HG03558 (cell line): ENCODE measurements at regions not wholly inside any gene's neighbourhood (a gene's known extent, or its start where the extent isn't known, plus 50 kb on each side); places are given as distances from the start of the nearest gene placed in this dataset.
A peak's percentile ranks its signal among the peaks of the same experiment; 100 is the strongest.

Source experiments
- ATAC-seq: cut with Tn5 transposase; IDR thresholded peaks from one replicate; pipeline ENCODE4 v1.9.1; 2021; ENCODE audit warnings: moderate number of reproducible peaks; ENCODE audit not compliant: unreplicated experiment; ENCODE audit errors: extremely low read depth

DNA sequence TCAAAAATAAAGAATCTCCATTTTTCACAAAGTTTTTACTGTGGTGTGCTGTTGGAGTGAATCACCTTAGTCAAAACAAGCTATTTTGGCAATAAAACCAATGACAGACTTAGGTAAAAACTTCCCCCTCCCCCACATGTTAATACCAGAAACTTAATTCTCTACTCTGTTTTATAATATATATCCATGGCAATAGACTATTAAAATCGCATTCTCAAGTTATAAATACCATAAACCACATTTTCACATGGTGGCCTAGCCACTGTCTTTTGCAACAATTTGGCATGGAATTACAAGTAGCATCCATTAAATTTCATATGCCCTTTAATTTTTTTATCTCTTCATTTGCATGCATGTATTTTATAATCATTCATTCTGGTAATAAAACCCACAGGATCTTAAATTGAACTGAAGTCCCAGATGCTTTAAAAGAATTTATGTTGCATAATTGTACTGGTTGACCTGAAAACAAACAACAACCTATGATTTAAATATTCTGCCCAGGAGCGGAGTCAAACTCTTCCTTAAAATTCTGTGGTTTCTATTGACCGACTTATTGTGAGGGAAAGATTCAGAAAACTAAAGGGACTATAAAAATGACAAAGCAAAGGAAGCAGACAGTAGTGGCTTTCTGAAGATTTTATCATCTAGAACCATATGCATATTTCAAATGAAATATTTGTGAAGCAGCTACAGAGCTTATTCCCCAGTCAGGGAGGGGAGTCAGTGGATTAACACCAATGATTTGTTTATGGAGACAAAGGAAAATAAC, 229.0 kb upstream of the TBL1XR1 start:
- ATAC-seq, result no peak

GRCh38 chr3:177426878-177427495, 229.7 kb upstream of the TBL1XR1 start:
- peak; percentile 99 for ATAC-seq

- ATAC-seq, result no peak
Measured at GRCh38 chr3:177427540-177427939, 230.3 kb upstream of the TBL1XR1 start.

GRCh38 chr3:177429079-177429478, 231.8 kb upstream of the TBL1XR1 start:
- ATAC-seq, result no peak

DNA sequence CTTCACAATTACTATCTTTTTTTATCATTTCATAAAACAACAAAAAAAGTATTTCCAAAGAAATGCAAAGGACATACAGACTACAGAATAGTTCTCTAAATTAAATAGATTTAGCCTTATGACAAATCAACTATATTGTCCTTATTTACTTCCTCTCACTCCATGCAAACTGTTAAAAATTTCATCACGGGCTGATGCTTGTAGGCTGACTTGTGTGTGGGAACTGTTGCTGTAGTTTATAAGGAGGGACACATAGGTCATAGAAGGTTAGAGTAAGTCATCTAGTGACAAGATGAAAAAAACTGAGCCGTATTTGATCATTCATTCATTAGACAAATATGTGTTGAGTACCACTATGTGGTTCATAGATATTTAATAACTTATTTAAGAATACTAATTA, 232.5 kb upstream of the TBL1XR1 start:
- no peak for ATAC-seq

GRCh38 chr3:177430653-177431052, 233.4 kb upstream of the TBL1XR1 start:
- ATAC-seq, result no peak

DNA sequence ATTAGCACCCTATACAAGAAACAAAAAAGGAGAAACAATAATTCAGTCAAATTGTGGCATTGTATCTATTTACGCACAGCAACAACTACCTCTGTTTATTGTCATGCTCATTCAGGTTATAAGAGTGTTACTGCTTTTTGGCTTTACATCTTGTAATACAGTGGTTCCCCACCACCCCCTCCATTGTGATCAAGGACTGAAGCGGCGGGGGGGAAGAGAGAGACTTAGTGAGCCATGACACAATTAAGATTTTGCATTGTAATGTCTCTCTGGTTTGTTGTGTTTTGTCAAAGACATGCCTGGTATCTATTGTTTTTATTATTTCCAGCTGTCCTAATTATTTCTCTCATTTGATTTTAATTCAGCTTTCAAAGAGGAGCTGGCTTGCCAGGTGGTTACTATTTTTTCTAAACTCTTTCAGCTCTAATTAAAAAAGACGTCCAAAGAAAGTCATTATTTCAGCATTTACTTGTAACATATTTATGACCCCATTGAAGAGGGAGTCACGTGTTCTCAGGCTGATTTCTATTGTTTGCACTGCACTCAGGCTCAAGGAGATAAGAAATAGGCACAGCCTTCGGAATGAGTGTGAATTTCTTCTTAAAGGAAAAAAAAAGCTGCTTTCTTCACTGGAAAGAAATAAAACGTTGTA, 234.4 kb upstream of the TBL1XR1 start:
- no peak for ATAC-seq

- ATAC-seq, result no peak
Measured at GRCh38 chr3:177435301-177435700, 238.0 kb upstream of the TBL1XR1 start.

DNA sequence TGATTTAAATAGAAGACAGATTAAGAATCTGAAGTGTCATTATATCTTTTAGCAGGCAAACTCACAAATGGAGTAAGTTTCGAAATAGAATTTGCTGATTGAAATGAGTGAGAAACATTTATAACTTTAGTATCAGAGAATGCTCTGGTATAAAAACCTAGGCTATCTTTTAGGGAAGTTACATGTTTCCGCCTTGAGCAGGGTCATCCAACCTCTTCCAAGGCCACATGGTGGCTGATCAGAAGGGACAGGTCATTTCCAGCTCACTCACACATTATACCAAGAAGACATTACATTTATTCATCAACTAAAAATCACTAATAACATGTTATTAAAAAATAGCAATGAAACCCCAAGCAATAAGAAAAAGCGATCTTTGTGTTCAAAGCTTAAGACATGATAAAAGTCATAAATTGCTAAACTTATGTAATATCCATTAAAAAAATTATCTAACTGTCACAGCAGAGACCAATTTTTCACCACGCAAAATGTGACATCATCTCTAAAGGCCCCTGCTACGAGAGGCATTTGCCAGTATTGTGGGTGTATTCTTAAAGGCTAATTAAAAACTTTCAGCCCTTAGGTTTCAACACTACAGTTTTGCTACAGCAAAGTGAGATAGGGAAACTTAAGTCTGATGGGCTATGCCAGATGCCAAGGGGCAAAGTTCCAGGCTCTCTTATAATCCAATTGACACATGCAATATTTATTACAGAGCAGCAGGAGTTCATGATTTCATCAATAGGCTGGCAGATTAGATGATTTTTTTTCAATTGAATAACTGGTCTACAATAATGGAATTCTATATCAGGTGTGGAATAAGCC, 240.4 kb upstream of the TBL1XR1 start:
- ATAC-seq, result no peak

GRCh38 chr3:177438596-177439220, 241.4 kb upstream of the TBL1XR1 start:
- no peak for ATAC-seq

GRCh38 chr3:177439694-177440269, 242.5 kb upstream of the TBL1XR1 start:
- no peak for ATAC-seq

DNA sequence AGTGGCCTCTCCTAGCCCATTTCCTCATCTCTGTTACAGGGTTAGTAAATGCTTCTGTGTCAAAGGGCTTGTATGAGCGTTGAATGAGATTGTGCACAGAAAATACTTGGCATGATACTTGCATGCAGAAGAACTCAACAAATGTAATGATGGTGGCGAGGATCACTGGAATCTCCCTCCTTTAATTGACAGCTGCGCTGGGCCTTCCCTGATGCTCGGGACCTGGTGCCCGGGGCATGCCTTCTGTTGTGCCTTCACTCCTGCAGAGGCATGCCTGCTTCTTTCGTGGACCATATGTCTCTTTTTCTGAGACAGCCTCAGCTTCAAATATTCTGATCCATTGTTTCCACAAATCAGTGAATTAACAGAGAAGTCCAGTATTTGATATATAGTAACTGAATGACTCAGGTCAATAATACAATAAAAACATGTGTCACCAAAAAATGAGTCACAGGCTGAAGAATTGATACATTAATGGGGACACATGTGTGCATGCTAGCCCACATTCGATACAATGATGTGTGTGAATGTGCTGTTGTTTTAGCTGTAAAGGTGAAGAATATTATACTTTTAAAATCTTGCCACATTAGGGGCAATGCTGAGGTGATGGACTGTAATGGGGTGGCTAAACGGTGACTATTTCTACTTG, 243.3 kb upstream of the TBL1XR1 start:
- ATAC-seq, result no peak

- ATAC-seq, result no peak
Measured at GRCh38 chr3:177441276-177441812, 244.1 kb upstream of the TBL1XR1 start.

DNA sequence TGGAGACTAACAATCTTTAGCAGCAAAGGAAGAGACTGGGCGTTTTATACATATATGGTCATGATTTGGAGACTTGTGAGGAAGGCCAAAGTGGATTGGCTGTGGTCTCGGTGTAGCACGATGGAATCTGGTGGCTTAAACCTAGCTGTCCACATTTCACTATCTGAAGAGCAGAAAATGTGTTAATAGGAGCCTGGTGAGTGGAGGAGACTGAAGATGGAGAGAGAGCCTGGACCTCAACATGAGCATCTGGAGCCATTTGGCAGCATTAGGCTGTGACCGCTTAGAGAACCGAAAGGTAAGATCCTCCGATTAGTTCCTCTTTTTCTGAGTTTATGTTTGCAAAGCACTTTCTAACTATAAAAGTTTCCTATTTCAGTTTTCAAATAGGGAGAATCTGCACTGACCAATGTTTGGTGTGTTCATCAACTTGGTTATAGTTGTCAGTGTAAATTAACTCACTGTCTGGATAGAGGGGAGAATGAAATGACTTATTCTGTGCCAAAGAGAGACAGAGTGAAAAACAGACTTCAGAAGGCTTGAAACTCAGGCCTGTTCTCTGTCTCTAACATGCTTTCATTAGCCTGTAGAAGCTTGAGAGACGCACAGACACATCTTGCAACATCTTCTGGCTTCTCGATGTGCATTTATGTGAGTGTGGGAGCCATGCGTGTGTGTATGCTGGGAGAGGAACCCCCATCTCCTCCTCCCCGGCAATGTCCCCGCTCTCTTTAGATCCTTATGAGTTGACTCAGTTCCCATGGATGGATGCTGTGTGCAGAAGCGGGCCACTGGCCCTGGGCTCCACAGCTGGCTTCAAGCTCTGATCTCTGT, 244.7 kb upstream of the TBL1XR1 start:
- ATAC-seq, result peak; percentile 98

DNA sequence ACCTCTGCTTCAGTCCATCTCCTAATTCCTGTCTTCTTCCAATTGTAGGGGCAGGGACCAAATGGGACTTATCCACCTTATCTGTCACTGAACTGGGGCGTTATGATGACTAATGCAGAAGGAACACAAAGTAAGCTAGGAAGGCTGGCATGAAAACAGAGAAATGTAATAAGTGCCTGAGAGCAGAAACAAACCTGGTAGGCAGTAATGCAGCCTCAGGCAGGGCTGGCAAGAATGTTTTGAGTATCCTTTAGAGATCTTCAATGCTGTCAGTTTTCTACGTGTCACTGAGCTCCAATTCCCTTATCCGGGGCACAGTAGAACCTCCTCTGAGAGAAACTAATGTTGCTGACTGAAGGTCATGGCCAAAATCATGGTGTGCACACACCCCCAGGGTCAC, 246.2 kb upstream of the TBL1XR1 start:
- no peak for ATAC-seq

GRCh38 chr3:177444696-177445095, 247.4 kb upstream of the TBL1XR1 start:
- ATAC-seq, result no peak

DNA sequence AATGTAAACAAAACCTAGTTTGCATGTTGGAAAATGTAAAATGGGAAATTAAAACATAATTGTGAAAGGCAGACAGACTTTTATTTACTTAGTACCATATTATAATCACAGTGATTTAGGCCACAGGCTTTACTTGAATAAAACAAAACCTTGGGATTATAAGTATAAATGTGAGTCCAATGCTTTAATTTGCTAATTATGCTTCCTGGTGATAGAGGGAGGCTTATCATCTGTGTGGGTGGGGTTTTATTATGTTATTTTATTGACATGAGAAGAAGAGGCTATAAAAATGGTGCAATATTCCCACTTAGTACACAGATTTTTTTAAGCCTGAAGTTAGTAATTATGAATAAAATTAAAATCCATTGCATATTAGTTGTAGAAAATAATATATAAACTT, 248.3 kb upstream of the TBL1XR1 start:
- no peak for ATAC-seq

GRCh38 chr3:177446165-177446601, 248.9 kb upstream of the TBL1XR1 start:
- ATAC-seq, result no peak
